Common myeloid progenitor, CD34-positive (primary cell): ENCODE measurements at regions not wholly inside any gene's neighbourhood (a gene's known extent, or its start where the extent isn't known, plus 50 kb on each side); places are given as distances from the start of the nearest gene placed in this dataset.

ENCODE experiments used
- CTCF ChIA-PET: fragments of 350-600 bp; sonication (Branson Sonifier 250); formaldehyde crosslinking; loops from one replicate; lab custom pipeline; 2021; ENCODE audit warnings: antibody characterized with exemption; lab: Charles Lee
- POLR2A ChIA-PET: fragments of 350-600 bp; sonication (Branson Sonifier 250); formaldehyde crosslinking; loops from one replicate; lab custom pipeline; 2021; ENCODE audit warnings: antibody characterized with exemption; lab: Charles Lee
- DNase-seq, 3 donors: peaks; one replicate each; pipeline versions ENCODE4 v3.0.0 to v3.0.0-alpha.2; 2013
- H3K27ac ChIP-seq, 2 experiments: 1 replicate in 1 of 2; 2 replicates in 1 of 2; pipeline ENCODE4 v1.7.0; 2013; ENCODE audit warnings: inconsistent platforms in 2 of 2, low read length in 2 of 2, mild to moderate bottlenecking in 2 of 2, low read depth in 1 of 2, moderate library complexity in 1 of 2; ENCODE audit not compliant: severe bottlenecking in 2 of 2, insufficient read depth in 1 of 2, poor library complexity in 1 of 2
- H3K27me3 ChIP-seq, 5 experiments: replicated peaks in 2 of 5; 1 replicate in 3 of 5; 2 replicates in 2 of 5; pipeline versions ENCODE4 v1.6.1 to v1.7.0; 2013; ENCODE audit warnings: low read length in 4 of 5, mild to moderate bottlenecking in 2 of 5, moderate library complexity in 2 of 5, inconsistent platforms in 1 of 5; ENCODE audit not compliant: insufficient read depth in 5 of 5, control insufficient read depth in 4 of 5
- H3K36me3 ChIP-seq, 4 experiments: 1 replicate in 2 of 4; 2 replicates in 2 of 4; pipeline versions ENCODE4 v1.6.1 to v1.7.0; 2013; ENCODE audit warnings: low read length in 3 of 4, control low read depth in 1 of 4, mild to moderate bottlenecking in 1 of 4; ENCODE audit not compliant: control insufficient read depth in 4 of 4, insufficient read depth in 4 of 4
- H3K4me1 ChIP-seq, 4 experiments: 1 replicate in 3 of 4; 2 replicates in 1 of 4; pipeline versions ENCODE4 v1.6.1 to v1.7.1; 2013; ENCODE audit warnings: low read length in 3 of 4, mild to moderate bottlenecking in 3 of 4, control low read depth in 1 of 4, inconsistent platforms in 1 of 4, moderate library complexity in 1 of 4; ENCODE audit not compliant: control insufficient read depth in 4 of 4, insufficient read depth in 4 of 4; ENCODE audit errors: control extremely low read depth in 1 of 4
- H3K4me3 ChIP-seq, 7 experiments: 1 replicate in 4 of 7; 2 replicates in 3 of 7; pipeline versions ENCODE4 v1.5.1 to v1.7.0; 2013; ENCODE audit warnings: mild to moderate bottlenecking in 7 of 7, low read length in 6 of 7, moderate library complexity in 6 of 7, inconsistent platforms in 2 of 7, low read depth in 2 of 7, control low read depth in 1 of 7; ENCODE audit not compliant: insufficient read depth in 4 of 7, control insufficient read depth in 1 of 7; ENCODE audit errors: extremely low read depth in 1 of 7
- H3K9me3 ChIP-seq, 5 experiments: 1 replicate in 4 of 5; 2 replicates in 1 of 5; pipeline versions ENCODE4 v1.6.1 to v1.7.1; 2013; ENCODE audit warnings: low read length in 4 of 5, mild to moderate bottlenecking in 2 of 5, inconsistent platforms in 1 of 5, low read depth in 1 of 5, moderate library complexity in 1 of 5; ENCODE audit not compliant: control insufficient read depth in 4 of 5, insufficient read depth in 2 of 5; ENCODE audit errors: control extremely low read depth in 1 of 5
- WGBS: methylation state at CpG from one replicate; pipeline ENCODE4 v1.1.5; 2013; ENCODE audit not compliant: insufficient coverage; 5-methylcytosine and 5-hydroxymethylcytosine counted together

DNA sequence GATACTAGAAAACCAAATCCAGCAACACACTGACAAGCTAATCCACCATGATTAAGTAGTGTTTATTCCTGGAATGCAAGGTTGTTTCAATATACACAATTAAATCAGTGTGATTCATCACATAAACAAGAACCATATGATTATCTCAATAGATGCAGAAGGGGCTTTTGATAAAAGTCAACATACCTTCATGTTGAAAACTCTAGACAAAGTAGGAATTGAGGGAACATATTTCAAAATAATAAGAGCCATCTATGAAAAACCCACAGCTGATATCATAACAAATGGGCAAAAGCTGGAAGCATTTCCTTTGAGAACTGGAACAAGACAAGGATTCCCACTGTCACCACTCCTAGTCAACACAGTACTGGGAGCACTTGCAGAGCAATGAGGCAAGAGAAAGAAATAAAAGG lies 213.6 kb upstream of the CSNK1A1L start:
- H3K9me3 ChIP-seq: peaks cover 0 to 3% (median 0%) of the 10 kb centered on the region in 5 experiments
- H3K27ac ChIP-seq: no peak overlapping the region
- ChIA-PET POLR2A (no interaction called here), CTCF (no interaction called here)
- DNase-seq: no peak
- H3K36me3 ChIP-seq: no peaks in the 10 kb centered on the region
- H3K4me1 ChIP-seq: no peaks in the 10 kb centered on the region
- H3K27me3 ChIP-seq: no peaks in the 10 kb centered on the region
- no peak overlapping the region for H3K4me3 ChIP-seq

DNA sequence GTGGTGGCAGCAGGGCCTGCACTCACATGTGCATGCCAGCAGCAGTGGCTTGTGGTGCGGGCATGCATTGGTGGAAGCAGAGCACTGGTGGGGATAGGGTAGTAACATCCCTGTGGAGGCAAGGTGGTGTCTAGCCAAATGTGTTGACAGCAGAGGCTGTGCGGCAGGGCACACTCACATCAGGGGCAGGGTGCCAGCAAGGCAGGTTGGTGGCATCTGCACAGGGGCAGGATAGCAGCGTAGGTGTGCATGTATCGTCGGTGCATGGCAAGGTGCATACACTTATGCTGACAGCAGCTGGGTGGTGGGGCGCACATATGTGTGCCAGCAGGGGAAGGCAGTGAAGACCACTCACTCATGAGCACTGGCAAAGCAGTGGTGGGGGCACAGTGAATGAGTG lies 211.5 kb upstream of the CSNK1A1L start:
- no peak overlapping the region for H3K27ac ChIP-seq
- H3K27me3 ChIP-seq: no peaks in the 10 kb centered on the region
- H3K4me3 ChIP-seq: no peak overlapping the region
- ChIA-PET CTCF (no interaction called here), POLR2A (no interaction called here)
- no peaks in the 10 kb centered on the region for H3K4me1 ChIP-seq
- DNase-seq: no peak
- H3K36me3 ChIP-seq: no peaks in the 10 kb centered on the region
- WGBS: 97% methylated on average over 6 of the region's 6 CpGs
- H3K9me3 ChIP-seq: peaks cover 0 to 3% (median 0%) of the 10 kb centered on the region in 5 experiments

DNA sequence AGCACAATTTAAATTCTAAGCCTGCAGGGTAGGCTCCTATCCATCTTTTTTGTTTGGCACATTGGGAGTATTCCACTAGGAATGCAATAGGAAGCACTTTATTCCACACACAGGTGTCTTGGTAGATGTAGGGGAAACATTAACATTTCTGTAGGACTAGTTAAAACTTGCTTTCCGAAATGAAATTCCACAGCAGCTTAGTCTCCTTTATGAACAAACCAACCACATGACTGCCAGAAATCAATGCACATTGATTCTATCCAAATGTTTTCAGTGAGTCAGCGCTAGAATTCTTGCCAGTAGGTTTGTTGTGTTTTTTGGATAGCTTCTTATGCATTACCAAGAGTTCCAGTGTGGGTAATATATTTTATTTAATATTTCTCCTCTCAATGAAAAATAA lies 207.9 kb upstream of the CSNK1A1L start:
- Histone ChIP-seq H3K9me3 (peaks cover 0 to 3% (median 0%) of the 10 kb centered on the region in 5 experiments), H3K36me3 (no peaks in the 10 kb centered on the region), H3K27me3 (no peaks in the 10 kb centered on the region), H3K4me1 (no peaks in the 10 kb centered on the region), H3K27ac (no peak overlapping the region), H3K4me3 (no peak overlapping the region)
- no peak for DNase-seq
- WGBS: no CpG with 5 or more reads among the region's 2 CpGs
- CTCF ChIA-PET: no interaction called here
- POLR2A ChIA-PET: no interaction called here

DNA sequence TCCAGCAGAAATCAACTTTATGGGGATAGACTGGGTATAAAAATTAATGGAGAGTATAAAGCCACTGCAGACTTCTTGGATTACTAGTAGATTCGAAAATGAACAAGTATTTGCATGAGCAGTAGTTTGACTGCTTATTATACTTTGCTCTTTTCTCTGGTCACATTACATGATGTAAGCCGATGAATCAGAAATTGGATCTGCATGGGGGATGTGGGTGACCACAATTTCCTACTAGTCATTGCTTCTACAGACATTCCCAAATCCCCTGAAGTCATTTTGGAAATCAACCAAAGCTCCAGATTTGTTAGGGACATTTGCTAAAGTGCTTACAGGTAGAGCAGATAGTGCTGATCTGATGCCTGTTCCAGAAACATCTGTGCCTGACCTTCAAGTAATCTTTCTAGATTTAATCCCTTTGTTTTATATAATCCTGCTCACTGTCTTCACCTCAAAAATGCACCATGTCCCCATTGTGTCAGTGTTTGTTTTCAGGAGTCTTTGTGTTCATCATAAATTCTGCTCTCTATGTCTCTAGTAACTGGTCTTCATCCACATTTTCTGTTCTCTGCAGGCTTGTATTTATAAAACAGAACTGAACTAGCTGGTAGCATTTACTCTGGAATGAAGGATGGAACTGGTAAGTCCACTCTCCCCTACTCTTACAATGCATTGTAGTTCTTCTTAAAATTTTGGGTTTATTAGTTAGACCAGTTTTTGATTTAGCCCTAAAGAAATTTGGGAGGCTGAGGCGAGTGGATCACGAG lies 201.5 kb upstream of the CSNK1A1L start:
- Histone ChIP-seq H3K9me3 (no peaks in the 10 kb centered on the region), H3K4me1 (no peaks in the 10 kb centered on the region), H3K27ac (no peak overlapping the region), H3K36me3 (no peaks in the 10 kb centered on the region), H3K4me3 (no peak overlapping the region), H3K27me3 (no peaks in the 10 kb centered on the region)
- no peak for DNase-seq
- CTCF ChIA-PET: no interaction called here
- 83% methylated on average over 4 of the region's 4 CpGs for WGBS
- POLR2A ChIA-PET: no interaction called here

DNA sequence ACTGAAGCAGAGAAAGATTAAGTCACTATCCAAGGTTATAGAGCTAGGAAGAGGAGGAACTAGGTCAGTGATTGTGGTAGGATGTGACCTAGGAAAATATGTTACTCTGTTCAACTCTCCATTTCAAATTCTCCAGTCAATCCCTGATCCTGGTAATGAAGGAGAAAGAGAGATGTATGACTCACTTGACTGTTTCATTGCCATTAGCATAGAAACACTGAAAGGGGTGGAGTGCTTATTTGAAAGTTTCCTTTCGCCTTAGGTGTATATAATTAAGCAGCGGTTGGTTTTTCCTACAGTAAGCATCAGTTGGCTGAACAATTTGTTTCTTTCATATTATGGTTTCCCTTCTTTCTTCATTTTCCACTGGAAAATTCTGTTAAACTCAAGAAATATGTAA lies 198.1 kb upstream of the CSNK1A1L start:
- Histone ChIP-seq H3K9me3 (no peaks in the 10 kb centered on the region), H3K4me1 (no peaks in the 10 kb centered on the region), H3K27ac (no peak overlapping the region), H3K4me3 (no peak overlapping the region), H3K36me3 (no peaks in the 10 kb centered on the region), H3K27me3 (no peaks in the 10 kb centered on the region)
- CTCF ChIA-PET: no interaction called here
- no peak for DNase-seq
- 90% methylated on average over 2 of the region's 2 CpGs for WGBS
- POLR2A ChIA-PET: no interaction called here

DNA sequence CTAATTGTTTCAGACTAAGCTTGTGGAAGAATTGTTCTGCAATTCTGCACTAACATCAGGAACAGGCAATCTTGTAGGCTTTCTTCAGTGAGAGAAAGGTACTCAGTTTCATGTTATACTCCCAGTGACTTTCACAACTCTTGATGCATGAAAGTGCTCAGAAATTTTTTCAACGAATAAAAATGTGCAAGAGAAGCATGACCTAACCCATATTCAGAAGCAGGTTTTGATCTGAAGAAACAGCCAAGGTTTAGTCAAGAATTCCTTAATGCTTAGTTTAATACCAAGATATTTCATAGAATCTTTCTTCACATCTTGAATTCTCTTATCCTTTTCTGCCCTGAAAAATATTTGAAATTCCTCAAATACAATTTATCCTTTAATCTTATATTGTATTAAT lies 197.2 kb upstream of the CSNK1A1L start:
- no peak for DNase-seq
- Histone ChIP-seq H3K27ac (no peak overlapping the region), H3K4me1 (no peaks in the 10 kb centered on the region), H3K9me3 (peaks cover 0 to 2% (median 0%) of the 10 kb centered on the region in 5 experiments), H3K36me3 (no peaks in the 10 kb centered on the region), H3K4me3 (no peak overlapping the region), H3K27me3 (no peaks in the 10 kb centered on the region)
- WGBS: 67% methylated on average over 1 of the region's 1 CpG
- CTCF ChIA-PET: no interaction called here
- POLR2A ChIA-PET: no interaction called here

DNA sequence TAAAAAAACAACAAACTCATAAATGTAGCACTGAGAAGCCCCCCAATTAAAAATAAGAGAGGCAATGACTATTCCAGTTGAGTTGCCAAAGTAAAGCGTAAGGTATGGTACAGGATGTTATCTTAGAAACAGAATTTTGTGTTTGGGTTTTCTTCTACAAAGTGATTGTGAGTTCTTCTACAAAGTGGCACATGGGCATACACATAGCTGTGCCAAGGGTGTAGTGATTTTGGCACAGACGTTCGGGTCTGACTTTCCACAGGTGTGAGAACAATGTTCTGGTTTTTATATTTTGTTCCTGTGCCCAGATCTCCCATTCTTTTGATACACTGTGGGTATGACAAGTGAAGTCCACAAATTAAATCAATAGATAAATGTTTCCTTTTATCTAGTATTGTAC lies 190.1 kb upstream of the CSNK1A1L start:
- Histone ChIP-seq H3K27me3 (no peaks in the 10 kb centered on the region), H3K4me3 (no peak overlapping the region), H3K4me1 (no peaks in the 10 kb centered on the region), H3K36me3 (no peaks in the 10 kb centered on the region), H3K9me3 (peaks cover 0 to 2% (median 0%) of the 10 kb centered on the region in 5 experiments), H3K27ac (no peak overlapping the region)
- POLR2A ChIA-PET: no interaction called here
- CTCF ChIA-PET: no interaction called here
- 100% methylated on average over 1 of the region's 3 CpGs for WGBS
- no peak for DNase-seq
